CD4-positive, CD25-positive, alpha-beta regulatory T cell (primary cell): ENCODE measurements at regions not wholly inside any gene's neighbourhood (a gene's known extent, or its start where the extent isn't known, plus 50 kb on each side); places are given as distances from the start of the nearest gene placed in this dataset.

Experiments used
- ATAC-seq, 2 donors: fragments of 150-1000 bp; cut with Tn5 transposase; one replicate each; pipeline ENCODE4 v1.10.0; 2021; ENCODE audit warnings: low read depth in 2 of 2, moderate number of reproducible peaks in 2 of 2, moderate library complexity in 1 of 2
- DNase-seq, 3 donors: peaks; one replicate each; pipeline versions ENCODE4 v3.0.0 to v3.0.0-alpha.2; 2012 to 2022; ENCODE audit warnings: mixed read lengths in 1 of 3
- H3K27ac ChIP-seq: one replicate; pipeline ENCODE4 v1.7.0; 2013; ENCODE audit warnings: mild to moderate bottlenecking, low read length; ENCODE audit not compliant: insufficient read depth, poor library complexity, severe bottlenecking
- H3K27me3 ChIP-seq: one replicate; pipeline ENCODE4 v1.7.0; 2013; ENCODE audit warnings: low read length; ENCODE audit not compliant: control insufficient read depth, insufficient read depth
- H3K36me3 ChIP-seq: one replicate; pipeline ENCODE4 v1.7.0; 2013; ENCODE audit warnings: mild to moderate bottlenecking, low read length, moderate library complexity; ENCODE audit not compliant: control insufficient read depth, insufficient read depth
- H3K4me1 ChIP-seq: 2 replicates; pipeline ENCODE4 v1.7.0; 2013; ENCODE audit warnings: mild to moderate bottlenecking, low read length; ENCODE audit not compliant: insufficient read depth, control insufficient read depth, poor library complexity, severe bottlenecking
- H3K4me3 ChIP-seq: one replicate; pipeline ENCODE4 v1.7.0; 2013; ENCODE audit warnings: low read depth, mild to moderate bottlenecking, low read length, moderate library complexity
- H3K9me3 ChIP-seq, 2 experiments: 1 replicate in 1 of 2; 2 replicates in 1 of 2; pipeline ENCODE4 v1.7.0; 2013; ENCODE audit warnings: low read length in 2 of 2, mild to moderate bottlenecking in 1 of 2, moderate library complexity in 1 of 2; ENCODE audit not compliant: control insufficient read depth in 2 of 2
- H3K27ac Mint-ChIP-seq, 3 donors: one replicate each; pipeline ENCODE4 v1.8.0; 2020 to 2022; ENCODE audit warnings: mild to moderate bottlenecking in 3 of 3, mixed read lengths in 3 of 3, moderate library complexity in 2 of 3
- H3K27me3 Mint-ChIP-seq: one replicate; pipeline ENCODE4 v1.8.0; 2022; ENCODE audit warnings: mild to moderate bottlenecking, mixed read lengths
- H3K36me3 Mint-ChIP-seq: one replicate; pipeline ENCODE4 v1.8.0; 2020; ENCODE audit warnings: mixed read lengths
- H3K4me1 Mint-ChIP-seq, 4 donors: one replicate each; pipeline ENCODE4 v1.8.0; 2020 to 2022; ENCODE audit warnings: mixed read lengths in 4 of 4, mild to moderate bottlenecking in 1 of 4
- H3K4me3 Mint-ChIP-seq, 4 donors: one replicate each; pipeline ENCODE4 v1.8.0; 2020 to 2022; ENCODE audit warnings: mild to moderate bottlenecking in 4 of 4, mixed read lengths in 4 of 4, moderate library complexity in 3 of 4
- H3K9me3 Mint-ChIP-seq, 7 donors: one replicate each; pipeline ENCODE4 v1.8.0; 2020 to 2022; ENCODE audit warnings: mixed read lengths in 7 of 7, mild to moderate bottlenecking in 3 of 7, moderate library complexity in 2 of 7

- Histone ChIP-seq H3K4me1 (no peaks in the 10 kb centered on the region), H3K27me3 (no peaks in the 10 kb centered on the region), H3K27ac (no peak overlapping the region), H3K9me3 (no peaks in the 10 kb centered on the region), H3K36me3 (no peaks in the 10 kb centered on the region), H3K4me3 (no peak overlapping the region)
- Mint-ChIP-seq H3K27ac (no peak overlapping the region), H3K4me1 (no peaks in the 10 kb centered on the region), H3K4me3 (no peak overlapping the region), H3K36me3 (no peaks in the 10 kb centered on the region), H3K27me3 (peaks cover 12% of the 10 kb centered on the region), H3K9me3 (peaks cover 0 to 4% (median 0%) of the 10 kb centered on the region in 7 donors)
- no peak for DNase-seq
- ATAC-seq = no peak
Observed at GRCh38 chr2:240211096-240211495, 70.6 kb upstream of the OTOS start.

- Mint-ChIP-seq H3K27ac (no peak overlapping the region), H3K9me3 (peaks cover 0 to 3% (median 0%) of the 10 kb centered on the region in 7 donors), H3K36me3 (no peaks in the 10 kb centered on the region), H3K27me3 (peaks cover 12% of the 10 kb centered on the region), H3K4me1 (no peaks in the 10 kb centered on the region), H3K4me3 (no peak overlapping the region)
- Histone ChIP-seq H3K9me3 (no peaks in the 10 kb centered on the region), H3K4me3 (no peak overlapping the region), H3K27ac (no peak overlapping the region), H3K4me1 (no peaks in the 10 kb centered on the region), H3K36me3 (no peaks in the 10 kb centered on the region), H3K27me3 (no peaks in the 10 kb centered on the region)
- DNase-seq (no peak), ATAC-seq (no peak)
Observed at GRCh38 chr2:240211598-240212424, 71.4 kb upstream of the OTOS start.

GRCh38 chr2:240212425-240213225, 72.2 kb upstream of the OTOS start:
- H3K36me3 ChIP-seq = no peaks in the 10 kb centered on the region
- no peak for ATAC-seq
- no peaks in the 10 kb centered on the region for H3K36me3 Mint-ChIP-seq
- no peaks in the 10 kb centered on the region for H3K27me3 ChIP-seq
- no peaks in the 10 kb centered on the region for H3K4me1 Mint-ChIP-seq
- no peaks in the 10 kb centered on the region for H3K4me1 ChIP-seq
- no peak overlapping the region for H3K4me3 ChIP-seq
- peaks cover 0 to 3% (median 0%) of the 10 kb centered on the region in 7 donors for H3K9me3 Mint-ChIP-seq
- no peaks in the 10 kb centered on the region for H3K9me3 ChIP-seq
- peaks cover 12% of the 10 kb centered on the region for H3K27me3 Mint-ChIP-seq
- H3K27ac Mint-ChIP-seq = no peak overlapping the region
- DNase-seq = no peak
- no peak overlapping the region for H3K4me3 Mint-ChIP-seq
- H3K27ac ChIP-seq = no peak overlapping the region

- H3K4me3 Mint-ChIP-seq = no peak overlapping the region
- no peak for DNase-seq
- Histone ChIP-seq H3K9me3 (no peaks in the 10 kb centered on the region), H3K36me3 (no peaks in the 10 kb centered on the region), H3K27me3 (no peaks in the 10 kb centered on the region), H3K27ac (no peak overlapping the region), H3K4me1 (no peaks in the 10 kb centered on the region), H3K4me3 (no peak overlapping the region)
- peaks cover 0 to 3% (median 0%) of the 10 kb centered on the region in 7 donors for H3K9me3 Mint-ChIP-seq
- no peaks in the 10 kb centered on the region for H3K36me3 Mint-ChIP-seq
- no peaks in the 10 kb centered on the region for H3K4me1 Mint-ChIP-seq
- H3K27me3 Mint-ChIP-seq = peaks cover 8% of the 10 kb centered on the region
- no peak for ATAC-seq
- no peak overlapping the region for H3K27ac Mint-ChIP-seq
Observed at GRCh38 chr2:240213226-240213475, 72.7 kb upstream of the OTOS start.

- H3K4me3 Mint-ChIP-seq = no peak overlapping the region
- peaks cover 8% of the 10 kb centered on the region for H3K27me3 Mint-ChIP-seq
- peaks cover 0 to 3% (median 0%) of the 10 kb centered on the region in 7 donors for H3K9me3 Mint-ChIP-seq
- Histone ChIP-seq H3K4me3 (no peak overlapping the region), H3K27me3 (no peaks in the 10 kb centered on the region), H3K4me1 (no peaks in the 10 kb centered on the region), H3K27ac (no peak overlapping the region), H3K36me3 (no peaks in the 10 kb centered on the region), H3K9me3 (no peaks in the 10 kb centered on the region)
- no peak overlapping the region for H3K27ac Mint-ChIP-seq
- no peak for DNase-seq
- no peaks in the 10 kb centered on the region for H3K4me1 Mint-ChIP-seq
- ATAC-seq = no peak
- no peaks in the 10 kb centered on the region for H3K36me3 Mint-ChIP-seq
Observed at GRCh38 chr2:240213476-240214421, 73.3 kb upstream of the OTOS start.

- Mint-ChIP-seq H3K9me3 (peaks cover 0 to 3% (median 0%) of the 10 kb centered on the region in 7 donors), H3K4me1 (no peaks in the 10 kb centered on the region), H3K36me3 (no peaks in the 10 kb centered on the region), H3K27ac (no peak overlapping the region), H3K27me3 (peaks cover 8% of the 10 kb centered on the region), H3K4me3 (no peak overlapping the region)
- Histone ChIP-seq H3K4me3 (no peak overlapping the region), H3K4me1 (no peaks in the 10 kb centered on the region), H3K36me3 (no peaks in the 10 kb centered on the region), H3K9me3 (no peaks in the 10 kb centered on the region), H3K27me3 (no peaks in the 10 kb centered on the region), H3K27ac (no peak overlapping the region)
- DNase-seq = no peak
- no peak for ATAC-seq
Observed at GRCh38 chr2:240214790-240215675, 74.6 kb upstream of the OTOS start.

- no peaks in the 10 kb centered on the region for H3K36me3 ChIP-seq
- no peaks in the 10 kb centered on the region for H3K4me1 ChIP-seq
- no peak for ATAC-seq
- no peaks in the 10 kb centered on the region for H3K9me3 ChIP-seq
- Mint-ChIP-seq H3K27ac (no peak overlapping the region), H3K4me1 (no peaks in the 10 kb centered on the region), H3K9me3 (peaks cover 0 to 2% (median 0%) of the 10 kb centered on the region in 7 donors), H3K36me3 (no peaks in the 10 kb centered on the region), H3K4me3 (no peak overlapping the region), H3K27me3 (peaks cover 4% of the 10 kb centered on the region)
- DNase-seq = no peak
- no peaks in the 10 kb centered on the region for H3K27me3 ChIP-seq
- H3K27ac ChIP-seq = no peak overlapping the region
- no peak overlapping the region for H3K4me3 ChIP-seq
Observed at GRCh38 chr2:240215676-240216051, 75.2 kb upstream of the OTOS start.
